Activated T-cell treated with anti-CD3 and anti-CD28 coated beads, Interleukin-2, amount 50 U/mL, for 72 hours (primary cell): ENCODE measurements at regions not wholly inside any gene's neighbourhood (a gene's known extent, or its start where the extent isn't known, plus 50 kb on each side); places are given as distances from the start of the nearest gene placed in this dataset.
"Not testable (repeated sequence)": the region's sequence is repeated elsewhere in the genome, so short reads cannot be mapped to it uniquely, and the experiment has no call there.

Experiments
- ATAC-seq, 2 donors: fragments of 150-1000 bp; cut with Tn5 transposase; replicated peaks in 1 of 2; 2 replicates each; pipeline ENCODE4 v1.10.0; 2021; ENCODE audit warnings: moderate library complexity in 2 of 2, mild to moderate bottlenecking in 1 of 2
- DNase-seq, 2 donors: peaks; one replicate each; pipeline ENCODE4 v3.0.0; 2021 to 2022; ENCODE audit warnings: mixed read lengths in 1 of 2
- H3K27ac Mint-ChIP-seq: one replicate; pipeline ENCODE4 v1.8.0; 2022; ENCODE audit warnings: mild to moderate bottlenecking, moderate library complexity, mixed read lengths
- H3K27me3 Mint-ChIP-seq: one replicate; pipeline ENCODE4 v1.8.0; 2022; ENCODE audit warnings: low read depth, mixed read lengths
- H3K36me3 Mint-ChIP-seq, 2 donors: one replicate each; pipeline ENCODE4 v1.8.0; 2022; ENCODE audit warnings: mixed read lengths in 2 of 2, mild to moderate bottlenecking in 1 of 2; ENCODE audit not compliant: insufficient read depth in 2 of 2
- H3K4me1 Mint-ChIP-seq: one replicate; pipeline ENCODE4 v1.8.0; 2022; ENCODE audit warnings: low read depth, mixed read lengths
- H3K4me3 Mint-ChIP-seq, 2 donors: one replicate each; pipeline ENCODE4 v1.8.0; 2022; ENCODE audit warnings: mild to moderate bottlenecking in 2 of 2, mixed read lengths in 2 of 2, moderate library complexity in 2 of 2
- H3K9me3 Mint-ChIP-seq, 2 donors: one replicate each; pipeline ENCODE4 v1.8.0; 2022; ENCODE audit warnings: mixed read lengths in 2 of 2

DNA sequence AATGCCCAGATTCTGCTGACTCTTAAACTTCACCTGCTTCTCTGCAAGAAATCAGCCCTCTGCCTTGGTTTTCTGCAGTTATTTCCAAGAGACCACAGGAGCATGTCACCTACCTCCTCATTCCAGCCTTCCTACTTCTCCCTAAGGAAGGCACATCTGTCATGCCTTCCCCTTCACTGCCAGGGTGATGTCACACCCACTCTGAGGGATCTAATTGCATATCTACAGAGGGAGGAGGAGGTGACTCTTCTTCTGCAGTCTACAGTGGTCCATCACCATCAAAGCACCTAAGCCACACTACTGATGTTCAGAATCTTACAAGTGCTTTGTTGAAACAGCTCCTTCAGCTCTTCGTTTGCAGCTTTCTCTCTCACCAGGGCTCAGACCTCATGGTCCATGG, 275.5 kb downstream of the FGFR2 start:
- peaks cover 0 to 2% of the 10 kb centered on the region in 2 donors for H3K9me3 Mint-ChIP-seq
- H3K27ac Mint-ChIP-seq: no peak overlapping the region
- H3K4me1 Mint-ChIP-seq: no peaks in the 10 kb centered on the region
- ATAC-seq (no peak), DNase-seq (no peak)
- no peak overlapping the region for H3K4me3 Mint-ChIP-seq
- no peaks in the 10 kb centered on the region for H3K36me3 Mint-ChIP-seq
- no peaks in the 10 kb centered on the region for H3K27me3 Mint-ChIP-seq

GRCh38 chr10:121323443-121323842, 274.8 kb downstream of the FGFR2 start:
- Mint-ChIP-seq H3K4me1 (no peaks in the 10 kb centered on the region), H3K27ac (no peak overlapping the region), H3K27me3 (no peaks in the 10 kb centered on the region), H3K36me3 (no peaks in the 10 kb centered on the region), H3K9me3 (no peaks in the 10 kb centered on the region), H3K4me3 (no peak overlapping the region)
- DNase-seq: no peak
- no peak for ATAC-seq

GRCh38 chr10:121324678-121325213, 273.5 kb downstream of the FGFR2 start:
- no peak for ATAC-seq
- Mint-ChIP-seq H3K27ac (no peak overlapping the region), H3K9me3 (no peaks in the 10 kb centered on the region), H3K4me1 (no peaks in the 10 kb centered on the region), H3K27me3 (no peaks in the 10 kb centered on the region), H3K4me3 (no peak overlapping the region), H3K36me3 (no peaks in the 10 kb centered on the region)
- DNase-seq: no peak

DNA sequence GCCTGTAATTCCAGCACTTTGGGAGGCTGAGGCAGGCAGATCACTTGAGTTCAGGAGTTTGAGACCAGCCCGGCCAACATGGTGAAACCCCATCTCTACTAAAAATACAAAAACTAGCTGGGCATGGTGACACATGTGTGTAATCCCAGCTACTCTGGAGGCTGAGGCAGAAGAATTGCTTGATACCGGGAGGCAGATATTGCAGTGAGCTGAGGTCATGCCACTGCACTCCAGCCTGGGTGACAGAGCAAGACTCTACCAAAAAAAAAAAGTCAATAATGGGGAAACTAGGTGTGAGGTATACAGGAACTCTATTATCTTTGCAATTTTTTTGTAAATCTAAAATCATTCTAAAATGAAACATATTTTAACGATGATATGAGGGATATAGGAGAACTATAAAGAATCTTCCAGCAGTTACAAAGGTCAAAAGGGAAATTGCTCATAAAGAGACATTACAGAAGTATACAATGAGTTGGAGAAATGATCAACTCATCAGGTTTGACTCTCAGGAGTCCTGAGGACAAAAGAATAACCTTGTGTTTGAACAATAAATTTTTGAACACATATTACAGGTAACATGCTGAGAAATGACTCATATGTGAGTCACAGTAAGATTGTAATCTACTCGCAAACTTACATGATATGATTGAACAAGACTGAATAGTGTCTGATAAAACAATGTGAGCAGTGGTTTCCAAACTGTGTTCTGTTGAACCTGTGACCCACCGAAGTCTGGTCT, 272.6 kb downstream of the FGFR2 start:
- H3K4me1 Mint-ChIP-seq: no peaks in the 10 kb centered on the region
- no peak for DNase-seq
- no peaks in the 10 kb centered on the region for H3K27me3 Mint-ChIP-seq
- peaks cover 0 to 2% of the 10 kb centered on the region in 2 donors for H3K9me3 Mint-ChIP-seq
- H3K4me3 Mint-ChIP-seq: no peak overlapping the region
- no peak for ATAC-seq
- no peak overlapping the region for H3K27ac Mint-ChIP-seq
- no peaks in the 10 kb centered on the region for H3K36me3 Mint-ChIP-seq

GRCh38 chr10:121326905-121327304, 271.3 kb downstream of the FGFR2 start:
- ATAC-seq (no peak), DNase-seq (no peak)
- H3K27ac Mint-ChIP-seq: no peak overlapping the region
- H3K36me3 Mint-ChIP-seq: no peaks in the 10 kb centered on the region
- H3K27me3 Mint-ChIP-seq: no peaks in the 10 kb centered on the region
- H3K4me1 Mint-ChIP-seq: no peaks in the 10 kb centered on the region
- H3K9me3 Mint-ChIP-seq: peaks cover 0 to 3% of the 10 kb centered on the region in 2 donors
- H3K4me3 Mint-ChIP-seq: no peak overlapping the region

DNA sequence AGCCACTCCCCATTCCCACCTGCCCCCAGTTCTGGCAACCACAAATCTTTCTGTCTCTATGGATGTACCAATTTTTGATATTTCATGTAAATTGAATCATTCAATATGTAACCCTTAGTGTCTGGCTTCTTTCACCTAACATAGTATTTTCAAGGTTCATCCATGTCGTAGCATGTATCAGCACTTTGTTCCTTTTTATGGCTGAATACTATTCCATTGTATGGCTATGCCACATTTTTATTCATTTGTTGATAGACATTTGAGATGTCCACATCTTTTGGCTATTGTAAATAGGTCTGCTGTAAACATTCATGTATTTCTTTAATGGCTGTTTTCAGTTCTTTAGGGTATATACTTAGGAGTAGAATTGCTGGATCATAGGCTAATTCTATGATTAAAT, 270.5 kb downstream of the FGFR2 start:
- no peaks in the 10 kb centered on the region for H3K36me3 Mint-ChIP-seq

DNA sequence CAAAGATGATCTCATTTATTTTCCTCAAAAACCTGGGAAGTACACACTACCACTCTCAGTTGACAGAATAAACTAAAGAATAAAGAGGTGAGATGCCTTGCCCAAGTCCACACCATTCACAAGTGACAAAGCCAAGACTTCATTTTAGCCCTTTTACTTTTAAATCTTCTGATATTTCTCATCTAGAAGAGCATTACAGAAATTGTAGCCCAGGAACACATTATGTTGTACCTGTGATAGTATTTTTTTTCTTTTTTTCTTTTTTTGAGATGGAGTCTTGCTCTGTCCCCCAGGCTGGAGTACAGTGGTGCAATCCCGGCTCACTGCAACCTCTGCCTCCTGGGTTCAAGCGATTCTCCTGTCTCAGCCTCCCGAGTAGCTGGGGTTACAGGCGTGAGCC, 268.6 kb downstream of the FGFR2 start:
- not testable (repeated sequence) for H3K9me3 Mint-ChIP-seq, H3K36me3 Mint-ChIP-seq, H3K27ac Mint-ChIP-seq, H3K4me3 Mint-ChIP-seq, ATAC-seq, H3K27me3 Mint-ChIP-seq, DNase-seq, H3K4me1 Mint-ChIP-seq

More for the DNA sequence above, 270.5 kb downstream of the FGFR2 start:
- ATAC-seq: no peak
- Mint-ChIP-seq H3K4me3 (no peak overlapping the region), H3K27me3 (no peaks in the 10 kb centered on the region), H3K9me3 (peaks cover 0 to 3% of the 10 kb centered on the region in 2 donors), H3K27ac (no peak overlapping the region), H3K4me1 (no peaks in the 10 kb centered on the region)
- DNase-seq: no peak

GRCh38 chr10:121330563-121330962, 267.7 kb downstream of the FGFR2 start:
- Mint-ChIP-seq H3K4me1 (no peaks in the 10 kb centered on the region), H3K36me3 (no peaks in the 10 kb centered on the region), H3K4me3 (no peak overlapping the region), H3K27me3 (no peaks in the 10 kb centered on the region), H3K27ac (no peak overlapping the region), H3K9me3 (peaks cover 0 to 5% of the 10 kb centered on the region in 2 donors)
- ATAC-seq: no peak
- DNase-seq: no peak

GRCh38 chr10:121332353-121332752, 265.9 kb downstream of the FGFR2 start:
- no peaks in the 10 kb centered on the region for H3K36me3 Mint-ChIP-seq
- no peaks in the 10 kb centered on the region for H3K27me3 Mint-ChIP-seq
- no peak overlapping the region for H3K27ac Mint-ChIP-seq
- no peak overlapping the region for H3K4me3 Mint-ChIP-seq
- peaks cover 0 to 7% of the 10 kb centered on the region in 2 donors for H3K9me3 Mint-ChIP-seq
- ATAC-seq (no peak), DNase-seq (no peak)
- no peaks in the 10 kb centered on the region for H3K4me1 Mint-ChIP-seq

- no peak for ATAC-seq
- H3K27ac Mint-ChIP-seq: no peak overlapping the region
Observed at GRCh38 chr10:121332829-121333765, 265.1 kb downstream of the FGFR2 start.

GRCh38 chr10:121335386-121335925, 262.8 kb downstream of the FGFR2 start:
- DNase-seq (no peak), ATAC-seq (no peak)
- H3K36me3 Mint-ChIP-seq: no peaks in the 10 kb centered on the region
- no peaks in the 10 kb centered on the region for H3K4me1 Mint-ChIP-seq
- H3K27ac Mint-ChIP-seq: no peak overlapping the region
- peaks cover 0 to 7% of the 10 kb centered on the region in 2 donors for H3K9me3 Mint-ChIP-seq
- no peaks in the 10 kb centered on the region for H3K27me3 Mint-ChIP-seq
- no peak overlapping the region for H3K4me3 Mint-ChIP-seq

More at GRCh38 chr10:121332829-121333765, 265.1 kb downstream of the FGFR2 start:
- Mint-ChIP-seq H3K4me3 (no peak overlapping the region), H3K9me3 (peaks cover 0 to 7% of the 10 kb centered on the region in 2 donors), H3K36me3 (no peaks in the 10 kb centered on the region), H3K27me3 (no peaks in the 10 kb centered on the region), H3K4me1 (no peaks in the 10 kb centered on the region)
- no peak for DNase-seq

DNA sequence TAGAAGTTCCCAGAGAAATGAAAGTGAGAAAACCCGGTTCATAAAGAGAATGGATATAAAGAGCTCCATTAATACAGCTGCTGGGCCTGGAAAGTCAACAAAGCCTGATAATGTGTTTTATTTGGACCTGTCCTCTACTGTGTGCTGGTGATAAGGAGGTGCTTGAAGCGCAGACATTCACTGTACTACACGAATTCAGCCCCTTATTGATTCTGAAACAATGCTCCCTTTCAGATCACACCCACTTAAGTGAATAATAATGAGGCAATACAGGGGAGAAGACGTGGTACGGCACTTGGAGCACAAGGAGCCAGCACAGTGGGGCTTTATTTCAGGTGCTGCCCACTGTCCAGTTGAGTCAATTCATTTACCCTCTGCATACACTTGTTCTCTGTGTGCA, 260.8 kb downstream of the FGFR2 start:
- Mint-ChIP-seq H3K27ac (no peak overlapping the region), H3K36me3 (no peaks in the 10 kb centered on the region), H3K4me1 (no peaks in the 10 kb centered on the region), H3K9me3 (peaks cover 0 to 5% of the 10 kb centered on the region in 2 donors), H3K4me3 (no peak overlapping the region), H3K27me3 (no peaks in the 10 kb centered on the region)
- DNase-seq (no peak), ATAC-seq (no peak)
